Mammary epithelial cell (primary cell): ENCODE measurements at regions not wholly inside any gene's neighbourhood (a gene's known extent, or its start where the extent isn't known, plus 50 kb on each side); places are given as distances from the start of the nearest gene placed in this dataset.
"Not testable (repeated sequence)": the region's sequence is repeated elsewhere in the genome, so short reads cannot be mapped to it uniquely, and the experiment has no call there.

ENCODE experiments used
- EZH2 ChIP-seq: IDR thresholded peaks from 2 replicates; pipeline ENCODE4 v1.6.1; 2012; ENCODE audit warnings: low read length, inconsistent platforms, borderline replicate concordance
- TF ChIP-seq, protein P1 (sequence below), 2 donors: IDR thresholded peaks in 1 of 2; conservative IDR thresholded peaks in 1 of 2; 2 replicates each; pipeline ENCODE4 v1.5.1; 2011 to 2012; ENCODE audit warnings: inconsistent platforms in 2 of 2, low read length in 2 of 2, mild to moderate bottlenecking in 2 of 2, control low read depth in 1 of 2, low read depth in 1 of 2; ENCODE audit not compliant: insufficient read depth in 1 of 2; ENCODE audit errors: extremely low read depth in 1 of 2

DNA sequence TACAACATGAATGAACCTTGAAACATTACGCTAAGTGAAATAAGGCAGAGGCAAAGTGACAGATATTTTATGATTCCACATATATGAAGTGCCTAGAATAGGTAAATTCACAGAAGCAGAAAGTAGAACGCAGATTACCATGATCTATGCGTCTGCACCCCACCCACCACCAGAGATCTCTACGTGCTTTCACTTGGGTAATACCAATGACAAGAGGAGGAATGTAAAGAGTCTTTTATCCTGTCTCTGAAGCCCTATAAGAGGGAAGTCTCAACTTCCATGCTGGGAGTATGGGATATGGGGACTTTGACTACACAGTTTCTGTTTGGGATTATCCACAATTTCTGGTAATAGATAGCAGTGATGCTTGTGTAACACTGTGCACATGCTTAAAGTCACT, 127.6 kb downstream of the SPATA31A1 start:
- TF ChIP-seq, protein P1, sequence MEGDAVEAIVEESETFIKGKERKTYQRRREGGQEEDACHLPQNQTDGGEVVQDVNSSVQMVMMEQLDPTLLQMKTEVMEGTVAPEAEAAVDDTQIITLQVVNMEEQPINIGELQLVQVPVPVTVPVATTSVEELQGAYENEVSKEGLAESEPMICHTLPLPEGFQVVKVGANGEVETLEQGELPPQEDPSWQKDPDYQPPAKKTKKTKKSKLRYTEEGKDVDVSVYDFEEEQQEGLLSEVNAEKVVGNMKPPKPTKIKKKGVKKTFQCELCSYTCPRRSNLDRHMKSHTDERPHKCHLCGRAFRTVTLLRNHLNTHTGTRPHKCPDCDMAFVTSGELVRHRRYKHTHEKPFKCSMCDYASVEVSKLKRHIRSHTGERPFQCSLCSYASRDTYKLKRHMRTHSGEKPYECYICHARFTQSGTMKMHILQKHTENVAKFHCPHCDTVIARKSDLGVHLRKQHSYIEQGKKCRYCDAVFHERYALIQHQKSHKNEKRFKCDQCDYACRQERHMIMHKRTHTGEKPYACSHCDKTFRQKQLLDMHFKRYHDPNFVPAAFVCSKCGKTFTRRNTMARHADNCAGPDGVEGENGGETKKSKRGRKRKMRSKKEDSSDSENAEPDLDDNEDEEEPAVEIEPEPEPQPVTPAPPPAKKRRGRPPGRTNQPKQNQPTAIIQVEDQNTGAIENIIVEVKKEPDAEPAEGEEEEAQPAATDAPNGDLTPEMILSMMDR (conservative IDR thresholded peaks at IDR 0.05 in 1 of 2, IDR thresholded peaks at IDR 0.05 in 1 of 2; ENCODE audit: extremely low read depth in 1 of 2, insufficient read depth in 1 of 2, low read depth in 1 of 2, low read length in 2 of 2): not testable (repeated sequence)
- TF ChIP-seq EZH2: not testable (repeated sequence)
